Astrocyte of the cerebellum (primary cell): ENCODE measurements at regions not wholly inside any gene's neighbourhood (a gene's known extent, or its start where the extent isn't known, plus 50 kb on each side); places are given as distances from the start of the nearest gene placed in this dataset.

ENCODE experiments used
- DNase-seq: peaks from one replicate; pipeline ENCODE4 v3.0.0-alpha.2; 2011; ENCODE audit warnings: low read depth
- H3K4me3 ChIP-seq: 2 replicates; pipeline ENCODE4 v1.5.1; 2011; ENCODE audit warnings: mild to moderate bottlenecking, low read depth, low read length, moderate library complexity
- in situ Hi-C: cut with HindIII; loops from 2 replicates; pipeline ENCODE4 v1.10.0; 2017; ENCODE audit warnings: low sequenced_read_pairs
- TF ChIP-seq, protein P1 (sequence below): IDR thresholded peaks from 2 replicates; pipeline ENCODE4 v1.5.1; 2012; ENCODE audit warnings: low read length, low read depth, moderate library complexity, mild to moderate bottlenecking; ENCODE audit errors: missing control alignments

GRCh38 chr15:29891096-29891457 is 68.8 kb upstream of the TJP1 start:
- TF ChIP-seq, protein P1, sequence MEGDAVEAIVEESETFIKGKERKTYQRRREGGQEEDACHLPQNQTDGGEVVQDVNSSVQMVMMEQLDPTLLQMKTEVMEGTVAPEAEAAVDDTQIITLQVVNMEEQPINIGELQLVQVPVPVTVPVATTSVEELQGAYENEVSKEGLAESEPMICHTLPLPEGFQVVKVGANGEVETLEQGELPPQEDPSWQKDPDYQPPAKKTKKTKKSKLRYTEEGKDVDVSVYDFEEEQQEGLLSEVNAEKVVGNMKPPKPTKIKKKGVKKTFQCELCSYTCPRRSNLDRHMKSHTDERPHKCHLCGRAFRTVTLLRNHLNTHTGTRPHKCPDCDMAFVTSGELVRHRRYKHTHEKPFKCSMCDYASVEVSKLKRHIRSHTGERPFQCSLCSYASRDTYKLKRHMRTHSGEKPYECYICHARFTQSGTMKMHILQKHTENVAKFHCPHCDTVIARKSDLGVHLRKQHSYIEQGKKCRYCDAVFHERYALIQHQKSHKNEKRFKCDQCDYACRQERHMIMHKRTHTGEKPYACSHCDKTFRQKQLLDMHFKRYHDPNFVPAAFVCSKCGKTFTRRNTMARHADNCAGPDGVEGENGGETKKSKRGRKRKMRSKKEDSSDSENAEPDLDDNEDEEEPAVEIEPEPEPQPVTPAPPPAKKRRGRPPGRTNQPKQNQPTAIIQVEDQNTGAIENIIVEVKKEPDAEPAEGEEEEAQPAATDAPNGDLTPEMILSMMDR, result no peak
- DNase-seq, result no peak
- no peak overlapping the region for H3K4me3 ChIP-seq
- in situ Hi-C loops, result no loop called here

- in situ Hi-C loops, result no loop called here
- DNase-seq, result no peak
- TF ChIP-seq, protein P1, result no peak
- H3K4me3 ChIP-seq, result no peak overlapping the region
Measured at GRCh38 chr15:29890336-29891095, 68.2 kb upstream of the TJP1 start.

DNA sequence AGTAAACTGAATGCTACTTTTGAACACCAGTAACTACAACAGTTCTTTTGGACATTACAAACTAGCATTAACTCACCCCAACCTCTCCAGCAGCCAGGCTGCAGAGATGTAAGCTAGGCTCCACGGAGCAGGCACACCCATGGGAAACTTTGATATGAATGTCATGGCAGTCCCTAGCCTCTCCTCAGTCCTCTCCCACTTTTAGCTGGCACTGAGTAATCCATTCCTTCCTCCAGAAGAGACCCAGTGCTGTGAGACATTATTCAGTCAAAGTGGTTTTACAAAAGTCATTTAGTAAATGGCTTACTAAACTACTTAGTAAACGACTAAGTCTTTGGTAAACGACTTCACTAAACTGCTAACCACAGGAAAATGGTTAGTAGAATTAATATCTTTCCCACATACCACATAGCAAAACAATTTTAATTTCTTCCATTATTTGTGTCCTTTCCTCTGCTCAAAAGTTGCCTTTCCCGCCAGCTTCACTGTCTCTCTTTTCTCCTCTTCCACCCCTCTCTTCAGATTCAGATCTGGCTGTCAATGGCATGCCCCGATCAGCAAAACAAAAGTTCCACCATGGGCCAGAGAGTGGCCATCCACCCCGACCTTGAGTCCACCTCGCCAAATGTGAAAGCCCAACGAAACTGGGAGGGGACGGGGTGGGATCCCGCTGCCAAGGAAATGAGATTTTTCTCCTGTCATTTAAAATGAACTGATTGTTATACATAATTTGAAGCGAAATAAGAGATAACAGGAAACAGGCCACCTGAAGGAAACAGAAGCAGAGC is 67.5 kb upstream of the TJP1 start:
- H3K4me3 ChIP-seq, result no peak overlapping the region
- in situ Hi-C loops, result no loop called here
- TF ChIP-seq, protein P1, result no peak
- DNase-seq, result no peak

DNA sequence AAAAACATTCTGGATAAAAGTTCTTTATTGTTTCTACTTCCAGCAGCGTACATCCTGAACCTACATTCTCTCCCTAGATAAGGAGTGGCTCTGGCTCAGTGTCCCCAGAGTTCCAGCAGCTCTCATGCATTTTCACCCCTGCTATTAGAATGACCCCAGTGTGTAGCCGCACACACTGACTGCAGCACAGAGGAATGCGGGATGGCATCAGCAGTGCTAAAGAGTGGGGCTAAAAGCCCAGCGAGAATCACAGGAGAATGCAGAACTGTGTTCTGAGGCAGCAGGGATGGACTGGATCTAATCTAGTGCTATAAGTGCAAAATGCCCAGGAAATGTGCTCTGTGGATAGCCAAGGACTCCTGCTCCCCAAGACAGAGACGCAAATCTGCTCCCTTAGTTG is 66.4 kb upstream of the TJP1 start:
- peak; percentile 49 for DNase-seq
- in situ Hi-C loops, result no loop called here
- TF ChIP-seq, protein P1, result no peak
- H3K4me3 ChIP-seq, result no peak overlapping the region

GRCh38 chr15:29887721-29888120 is 65.5 kb upstream of the TJP1 start:
- in situ Hi-C loops, result no loop called here
- TF ChIP-seq, protein P1, result no peak
- peak; percentile 51 for DNase-seq
- H3K4me3 ChIP-seq, result no peak overlapping the region

DNA sequence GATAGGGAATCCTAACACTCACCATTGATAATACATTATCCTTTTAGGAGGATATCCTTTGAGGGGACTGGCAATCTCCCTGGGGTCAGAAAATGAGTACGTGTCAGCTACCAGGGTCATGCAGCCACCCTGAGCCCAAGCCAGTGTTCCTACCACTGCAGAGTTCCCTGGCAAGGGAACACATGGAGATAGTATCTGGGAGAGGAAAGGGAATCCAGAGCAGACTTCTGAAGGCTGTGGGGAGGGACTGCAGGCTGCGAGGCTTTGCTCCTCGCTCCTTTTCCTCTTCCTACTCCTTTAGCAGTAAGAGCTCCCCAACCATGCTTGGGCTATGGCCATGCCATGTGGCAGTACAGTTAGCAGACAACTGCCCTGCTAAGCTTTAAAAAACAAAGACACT is 62.9 kb upstream of the TJP1 start:
- TF ChIP-seq, protein P1, result no peak
- no peak for DNase-seq
- in situ Hi-C loops, result no loop called here
- H3K4me3 ChIP-seq, result no peak overlapping the region
